Progenitor cell of endocrine pancreas (in vitro differentiated cells): ENCODE measurements at regions not wholly inside any gene's neighbourhood (a gene's known extent, or its start where the extent isn't known, plus 50 kb on each side); places are given as distances from the start of the nearest gene placed in this dataset.

Source experiments
- DNase-seq: peaks from one replicate; pipeline ENCODE4 v3.0.0; 2021; ENCODE audit warnings: low spot score; ENCODE audit not compliant: unreplicated experiment
- H3K27ac Mint-ChIP-seq: 2 replicates; pipeline ENCODE4 v1.8.0; 2021; ENCODE audit warnings: mild to moderate bottlenecking, moderate library complexity, mixed read lengths
- H3K27me3 Mint-ChIP-seq: 2 replicates; pipeline ENCODE4 v1.8.0; 2021; ENCODE audit warnings: mixed read lengths
- H3K36me3 Mint-ChIP-seq: 2 replicates; pipeline ENCODE4 v1.8.0; 2022; ENCODE audit warnings: mixed read lengths; ENCODE audit not compliant: insufficient read depth
- H3K4me1 Mint-ChIP-seq: 2 replicates; pipeline ENCODE4 v1.8.0; 2021; ENCODE audit warnings: low read depth, mixed read lengths
- H3K4me3 Mint-ChIP-seq: 2 replicates; pipeline ENCODE4 v1.8.0; 2021; ENCODE audit warnings: low read depth, mild to moderate bottlenecking, moderate library complexity, mixed read lengths
- H3K9me3 Mint-ChIP-seq: 2 replicates; pipeline ENCODE4 v1.8.0; 2021; ENCODE audit warnings: low read depth, mixed read lengths
- CTCF ChIP-seq: fragments of 200-600 bp; sonication (generic); IDR thresholded peaks from one replicate; pipeline ENCODE4 v1.5.0; 2021; ENCODE audit warnings: antibody characterized with exemption, mild to moderate bottlenecking; ENCODE audit not compliant: unreplicated experiment

GRCh38 chr14:51328772-51329353 lies 88.8 kb downstream of the TMX1 start:
- H3K4me1 Mint-ChIP-seq, result peaks cover 13% of the 10 kb centered on the region
- no peak for DNase-seq
- no peak overlapping the region for H3K27ac Mint-ChIP-seq
- TF ChIP-seq CTCF, result no peak
- no peak overlapping the region for H3K4me3 Mint-ChIP-seq
- H3K36me3 Mint-ChIP-seq, result no peaks in the 10 kb centered on the region
- H3K27me3 Mint-ChIP-seq, result peaks cover 15% of the 10 kb centered on the region
- no peaks in the 10 kb centered on the region for H3K9me3 Mint-ChIP-seq

- peaks cover 13% of the 10 kb centered on the region for H3K4me1 Mint-ChIP-seq
- TF ChIP-seq CTCF, result no peak
- H3K27me3 Mint-ChIP-seq, result peaks cover 15% of the 10 kb centered on the region
- H3K27ac Mint-ChIP-seq, result no peak overlapping the region
- H3K36me3 Mint-ChIP-seq, result no peaks in the 10 kb centered on the region
- no peak for DNase-seq
- no peak overlapping the region for H3K4me3 Mint-ChIP-seq
- H3K9me3 Mint-ChIP-seq, result no peaks in the 10 kb centered on the region
Measured at GRCh38 chr14:51331486-51332367, 91.7 kb downstream of the TMX1 start.

- DNase-seq, result no peak
- Mint-ChIP-seq H3K4me3 (no peak overlapping the region), H3K4me1 (peaks cover 5% of the 10 kb centered on the region), H3K9me3 (no peaks in the 10 kb centered on the region), H3K36me3 (no peaks in the 10 kb centered on the region), H3K27me3 (peaks cover 4% of the 10 kb centered on the region), H3K27ac (no peak overlapping the region)
- TF ChIP-seq CTCF, result no peak
Measured at GRCh38 chr14:51333299-51333698, 93.3 kb downstream of the TMX1 start.

GRCh38 chr14:51333901-51334521 lies 94.0 kb downstream of the TMX1 start:
- Mint-ChIP-seq H3K27me3 (no peaks in the 10 kb centered on the region), H3K4me3 (no peak overlapping the region), H3K4me1 (peaks cover 4% of the 10 kb centered on the region), H3K9me3 (peaks cover 2% of the 10 kb centered on the region), H3K27ac (no peak overlapping the region), H3K36me3 (no peaks in the 10 kb centered on the region)
- TF ChIP-seq CTCF, result no peak
- DNase-seq, result no peak

- Mint-ChIP-seq H3K9me3 (peaks cover 5% of the 10 kb centered on the region), H3K27ac (no peak overlapping the region), H3K36me3 (no peaks in the 10 kb centered on the region)
Measured at GRCh38 chr14:51334566-51334965, 94.5 kb downstream of the TMX1 start.

More at GRCh38 chr14:51334566-51334965, 94.5 kb downstream of the TMX1 start:
- DNase-seq, result no peak
- H3K4me3 Mint-ChIP-seq, result no peak overlapping the region
- peaks cover 4% of the 10 kb centered on the region for H3K4me1 Mint-ChIP-seq
- no peak for TF ChIP-seq CTCF
- no peaks in the 10 kb centered on the region for H3K27me3 Mint-ChIP-seq
